Erythroblast (primary cell): ENCODE measurements at regions not wholly inside any gene's neighbourhood (a gene's known extent, or its start where the extent isn't known, plus 50 kb on each side); places are given as distances from the start of the nearest gene placed in this dataset.

Experiments used
- GATA1 ChIP-seq: IDR thresholded peaks from 2 replicates; pipeline ENCODE4 v1.6.1; 2011; ENCODE audit warnings: low read depth, mild to moderate bottlenecking, control low read depth, low read length, moderate library complexity
- POLR2A ChIP-seq: IDR thresholded peaks from 2 replicates; pipeline ENCODE4 v1.6.1; 2011; ENCODE audit warnings: mild to moderate bottlenecking, low read length

DNA sequence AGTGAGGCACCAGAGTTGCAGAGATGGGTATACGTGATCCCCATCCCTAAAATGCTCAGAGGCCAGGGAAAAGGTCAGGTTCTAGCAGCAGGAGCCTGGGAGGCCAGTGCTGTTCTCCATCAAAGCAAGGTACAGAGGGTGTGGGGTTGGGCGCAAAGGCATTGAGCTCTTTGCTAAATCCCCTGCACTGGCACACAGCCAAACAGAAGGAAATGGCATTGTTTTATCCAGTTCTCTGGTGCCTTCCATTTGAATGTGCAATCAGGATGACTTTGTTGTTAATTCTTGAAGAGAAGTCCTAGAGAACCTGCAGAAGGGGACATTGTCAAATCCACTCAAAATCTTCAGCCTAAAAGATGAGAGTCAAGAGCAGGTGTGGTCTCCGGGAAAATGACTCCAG is 111.3 kb upstream of the CHST15 start:
- TF ChIP-seq POLR2A (no peak), GATA1 (no peak)
